Stimulated activated CD8-positive, alpha-beta memory T cell treated with anti-CD3 and anti-CD28 coated beads, Interleukin-4, amount 100 ng/mL, for 1 hour (primary cell): ENCODE measurements at regions not wholly inside any gene's neighbourhood (a gene's known extent, or its start where the extent isn't known, plus 50 kb on each side); places are given as distances from the start of the nearest gene placed in this dataset.
"Not testable (repeated sequence)": the region's sequence is repeated elsewhere in the genome, so short reads cannot be mapped to it uniquely, and the experiment has no call there.

Experiments
- DNase-seq, 2 donors: peaks; one replicate each; pipeline ENCODE4 v3.0.0-alpha.2; 2020; ENCODE audit warnings: low read depth in 2 of 2, low spot score in 1 of 2

- not testable (repeated sequence) for DNase-seq
Observed at GRCh38 chr2:129204581-129204980, 774.9 kb upstream of the RAB6C start.

- DNase-seq = no peak
Observed at GRCh38 chr2:129205176-129205575, 774.3 kb upstream of the RAB6C start.

DNA sequence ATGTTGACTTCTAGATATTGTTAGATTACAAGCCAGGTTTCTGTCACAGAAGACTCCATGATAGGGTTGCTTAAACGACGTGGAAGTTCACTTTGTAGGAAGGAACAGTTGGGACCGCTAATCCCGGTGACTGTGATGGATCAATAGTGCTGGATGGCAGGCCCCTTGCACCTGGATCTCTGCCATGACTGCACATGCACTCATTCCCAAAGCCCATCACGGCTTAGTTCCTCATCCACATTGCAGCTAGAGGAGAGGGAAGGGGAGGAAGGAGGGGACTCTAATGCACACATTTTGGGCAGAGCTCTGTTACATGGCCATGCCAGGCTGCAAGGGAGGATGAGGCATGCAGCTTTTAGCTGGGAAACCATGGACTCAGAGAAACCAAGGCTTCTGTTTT lies 773.7 kb upstream of the RAB6C start:
- DNase-seq = no peak

GRCh38 chr2:129212299-129212958 lies 767.0 kb upstream of the RAB6C start:
- no peak for DNase-seq

- DNase-seq = no peak
Observed at GRCh38 chr2:129224022-129224421, 755.4 kb upstream of the RAB6C start.

DNA sequence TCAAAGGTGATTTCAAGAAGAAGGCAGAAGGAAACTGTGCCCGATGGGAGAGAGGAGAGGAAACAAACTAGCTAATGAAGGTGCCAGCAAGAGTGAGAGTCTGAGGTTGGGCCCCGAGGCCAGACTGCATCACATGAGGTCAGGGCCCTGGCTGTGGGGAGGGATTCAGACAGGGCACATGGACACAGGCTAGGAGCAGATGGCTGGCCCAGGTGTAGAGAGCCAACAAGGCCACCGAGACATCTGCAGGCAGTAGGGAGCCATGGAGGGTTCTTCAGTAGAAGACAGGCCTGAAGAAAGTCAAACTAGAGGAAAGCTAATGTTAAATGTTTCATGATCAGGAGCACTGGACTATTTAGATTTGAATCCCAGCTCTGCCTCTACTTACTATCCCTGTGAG lies 755.0 kb upstream of the RAB6C start:
- DNase-seq = no peak

DNA sequence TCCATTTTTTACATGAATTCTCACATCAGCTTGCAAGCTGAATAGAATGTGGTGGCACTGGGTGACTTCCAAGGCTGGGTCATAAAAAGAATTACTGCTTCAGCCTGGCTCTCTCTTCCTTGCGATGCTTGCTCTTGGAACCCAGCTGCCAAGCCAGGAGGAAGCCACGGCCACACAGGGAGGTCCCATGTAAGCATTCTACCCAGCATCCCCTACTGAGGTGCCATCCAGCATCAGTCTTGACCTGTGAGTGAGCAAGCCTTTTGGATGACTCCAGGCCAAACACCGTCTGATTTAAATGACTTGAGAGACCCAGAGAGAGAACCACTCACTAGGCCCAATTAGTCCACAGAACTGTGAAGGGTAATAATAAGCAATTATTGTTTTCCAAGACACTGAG lies 750.3 kb upstream of the RAB6C start:
- DNase-seq = no peak

DNA sequence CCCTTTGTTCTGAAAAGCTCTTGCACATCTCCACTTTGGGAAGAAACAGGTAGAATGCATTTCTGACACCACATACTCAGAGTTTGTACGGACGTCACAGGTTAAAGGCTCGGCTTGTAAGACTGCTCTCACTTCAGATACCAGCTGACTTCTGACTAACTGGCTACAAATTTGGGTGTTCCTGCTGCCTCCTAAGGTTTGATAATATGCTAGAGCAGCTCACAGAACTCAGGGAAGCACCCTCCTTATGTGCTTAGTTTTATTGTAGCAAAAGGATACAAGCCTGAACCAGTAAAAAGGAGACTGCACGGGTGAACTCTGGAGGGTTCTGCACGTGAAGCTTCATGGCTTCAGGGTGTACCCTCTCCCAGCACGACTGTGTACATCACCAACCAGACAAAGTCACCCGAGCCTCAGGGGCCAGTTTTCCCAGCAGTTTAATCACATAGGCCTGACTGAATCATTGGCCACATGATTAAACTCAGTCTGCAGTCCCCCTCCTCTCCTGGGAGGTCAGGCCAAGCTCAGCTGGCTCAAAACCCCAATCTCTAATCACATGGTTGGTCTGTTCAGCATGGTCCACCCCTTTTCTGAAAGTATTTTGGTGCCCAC lies 749.5 kb upstream of the RAB6C start:
- DNase-seq = no peak

GRCh38 chr2:129231924-129232323 lies 747.5 kb upstream of the RAB6C start:
- no peak for DNase-seq

DNA sequence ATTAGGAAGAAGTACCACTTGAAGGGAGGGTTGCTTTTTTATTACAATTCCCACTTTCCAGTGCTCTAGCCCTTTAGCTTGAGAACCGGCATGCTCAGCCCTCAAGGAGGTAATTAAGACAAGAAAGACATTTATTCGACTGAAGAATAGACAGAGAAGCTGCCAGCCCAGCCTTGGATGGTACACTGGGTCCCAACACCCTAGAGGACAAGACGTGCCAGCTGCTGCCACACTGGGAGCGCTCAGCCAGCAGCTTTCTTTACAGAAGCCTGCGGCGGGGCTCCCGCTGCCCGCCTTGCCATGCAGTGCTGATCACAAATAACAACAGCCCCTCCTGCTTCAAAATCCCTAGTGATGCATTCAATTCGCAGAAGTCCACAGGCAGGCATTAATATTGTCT lies 746.3 kb upstream of the RAB6C start:
- no peak for DNase-seq

DNA sequence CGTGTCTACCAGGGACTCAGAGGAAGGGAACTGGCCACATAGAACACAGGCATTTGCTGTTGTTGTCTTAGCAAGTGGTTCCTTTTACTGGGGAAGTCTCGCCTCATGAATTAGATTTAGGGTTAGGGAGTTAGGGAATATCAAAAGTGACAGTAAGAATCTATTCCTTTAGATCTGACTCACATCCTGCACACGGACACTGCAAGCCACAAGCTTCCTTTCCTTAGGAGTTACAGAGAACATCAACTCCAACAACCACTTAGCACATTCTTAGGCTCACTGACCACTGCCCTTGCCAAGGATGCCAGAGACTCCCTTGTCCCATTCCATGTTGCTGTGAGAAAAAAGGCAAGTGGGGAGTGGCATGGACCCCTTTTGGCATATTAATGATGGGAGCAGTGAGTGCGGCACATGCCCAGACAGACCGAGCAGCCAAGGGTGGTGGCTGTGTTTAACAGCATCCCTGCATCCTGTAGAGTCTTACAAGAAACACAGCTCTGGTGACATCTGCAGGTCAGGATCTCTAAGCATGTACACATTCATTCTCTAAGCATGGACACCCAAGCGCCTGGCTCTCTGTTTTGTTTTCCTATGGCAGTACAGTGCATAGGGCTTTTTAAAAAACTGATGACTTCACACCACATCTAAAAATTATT lies 745.6 kb upstream of the RAB6C start:
- no peak for DNase-seq

DNA sequence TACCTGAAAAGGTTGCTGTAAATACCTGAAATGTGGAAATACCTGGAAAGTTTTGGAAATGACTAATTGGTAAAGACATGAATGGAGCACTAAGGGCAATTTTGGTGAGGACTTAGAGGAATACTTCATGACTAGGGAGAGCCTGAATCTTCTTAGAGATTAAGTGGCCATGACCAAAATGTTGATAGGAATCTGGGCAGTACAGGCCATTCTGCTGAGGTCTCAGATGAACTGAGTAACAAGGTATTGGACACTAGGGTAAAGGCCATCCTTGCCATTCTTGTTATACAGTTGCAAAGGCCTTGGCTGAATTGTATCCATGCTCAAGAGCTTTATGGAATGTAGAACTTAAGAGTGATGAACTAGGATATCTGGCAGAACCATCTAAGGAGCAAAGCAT lies 742.9 kb upstream of the RAB6C start:
- DNase-seq = no peak

GRCh38 chr2:129237966-129238725 lies 741.3 kb upstream of the RAB6C start:
- no peak for DNase-seq

GRCh38 chr2:129239141-129239540 lies 740.3 kb upstream of the RAB6C start:
- no peak for DNase-seq

DNA sequence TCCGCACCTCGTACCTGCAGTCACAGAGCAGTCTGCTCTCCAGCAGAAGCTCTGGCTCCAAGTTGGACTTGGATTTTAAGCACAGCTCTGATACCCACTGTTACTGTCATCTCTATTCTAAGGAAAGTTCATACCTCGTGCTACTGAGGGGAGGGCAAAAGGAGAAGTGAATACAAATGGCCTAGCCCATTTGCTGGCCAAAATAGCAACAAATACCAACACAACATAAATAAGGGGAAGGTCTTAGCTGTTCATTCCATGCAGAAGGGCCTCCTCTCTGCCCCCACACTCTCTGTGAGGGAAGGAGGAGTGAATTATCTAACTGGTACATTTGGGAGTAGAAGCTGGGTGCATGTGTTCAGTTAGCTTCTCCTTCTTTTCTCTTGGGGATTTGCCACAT lies 739.4 kb upstream of the RAB6C start:
- DNase-seq = no peak

- no peak for DNase-seq
Observed at GRCh38 chr2:129242269-129242668, 737.2 kb upstream of the RAB6C start.

GRCh38 chr2:129247751-129248150 lies 731.7 kb upstream of the RAB6C start:
- DNase-seq = no peak

- DNase-seq = no peak
Observed at GRCh38 chr2:129248198-129248597, 731.3 kb upstream of the RAB6C start.

DNA sequence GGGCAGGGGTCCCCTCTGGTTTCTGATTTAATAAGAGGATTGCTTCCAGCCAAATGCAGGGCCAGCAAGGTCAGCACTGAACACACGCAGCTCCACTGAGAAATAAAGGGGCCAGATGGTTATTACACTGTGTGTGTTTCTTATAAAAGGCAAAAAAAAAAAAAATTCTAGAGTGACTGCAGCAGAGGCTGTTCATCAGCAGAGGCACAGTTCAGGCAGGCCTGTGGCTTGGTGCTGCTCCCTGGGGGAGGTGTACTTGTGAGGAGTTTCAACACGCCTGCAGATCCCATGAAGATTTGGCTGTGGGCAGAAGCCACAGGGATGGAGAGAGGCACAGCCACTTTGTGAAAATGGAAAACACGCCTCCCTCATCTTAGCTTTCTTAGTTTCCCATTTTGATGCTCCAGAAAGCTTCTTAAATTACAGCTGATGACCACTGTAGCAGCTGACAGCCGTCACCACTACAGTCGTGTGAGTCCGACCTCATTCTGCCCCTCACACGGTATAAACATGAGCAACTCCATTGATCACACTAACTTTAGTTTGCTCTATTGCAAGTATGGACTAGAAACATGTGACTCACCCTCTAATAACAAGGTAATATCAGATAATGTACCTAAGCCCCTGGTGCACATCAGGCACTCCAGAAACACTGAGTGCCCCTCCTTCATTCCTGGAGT lies 726.5 kb upstream of the RAB6C start:
- no peak for DNase-seq

DNA sequence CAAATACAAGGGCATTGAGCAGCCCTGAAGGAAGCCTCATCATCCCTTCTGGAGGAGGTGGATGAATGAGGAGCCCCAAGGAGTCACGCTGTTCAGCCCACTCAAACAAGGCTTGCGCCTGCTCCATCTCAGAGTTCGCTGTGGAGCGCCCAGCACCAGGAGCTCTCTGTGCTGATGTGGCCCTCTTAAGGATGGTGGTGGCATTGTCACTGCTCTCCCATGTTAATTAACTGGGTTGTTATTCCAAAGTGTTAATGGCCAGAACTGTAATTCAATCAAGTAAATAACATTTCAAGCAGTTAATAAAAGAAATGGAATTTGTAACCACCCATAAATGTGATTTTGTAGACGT lies 726.0 kb upstream of the RAB6C start:
- no peak for DNase-seq

- DNase-seq = no peak
Observed at GRCh38 chr2:129254718-129255117, 724.7 kb upstream of the RAB6C start.
